ENCODE measurements at regions not wholly inside any gene's neighbourhood (a gene's known extent, or its start where the extent isn't known, plus 50 kb on each side); places are given as distances from the start of the nearest gene placed in this dataset.
A peak's percentile ranks its signal among the peaks of the same experiment; 100 is the strongest.
"Not testable (repeated sequence)": the region's sequence is repeated elsewhere in the genome, so short reads cannot be mapped to it uniquely, and the experiment has no call there.

DNA sequence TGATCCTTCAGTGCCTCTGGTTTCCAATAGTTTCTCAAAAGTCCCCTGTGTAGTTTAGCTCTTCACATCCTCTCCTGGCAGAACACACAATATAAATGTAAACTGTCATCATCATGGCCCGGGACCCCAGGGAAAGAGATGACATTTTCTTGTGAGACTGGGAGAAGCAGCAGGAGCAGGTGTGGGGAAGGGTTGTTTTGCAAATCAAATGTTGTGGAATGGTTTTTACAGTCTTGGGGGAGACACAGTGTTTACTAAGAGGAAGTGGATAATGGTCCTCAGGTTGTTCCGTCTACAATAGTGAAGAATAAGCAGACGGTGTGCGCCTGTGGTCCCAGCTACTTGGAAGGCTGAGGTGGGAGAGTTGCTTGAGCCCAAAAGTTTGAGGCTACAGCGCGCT, 159.1 kb downstream of the SEC23IP start:
- no peak for DNase-seq

- no peak for DNase-seq
These were observed 160.6 kb downstream of the SEC23IP start for GRCh38 chr10:120052964-120053702.

GRCh38 chr10:120059790-120060189, 167.3 kb downstream of the SEC23IP start:
- DNase-seq = not testable (repeated sequence)

- no peak for DNase-seq
These were observed 174.9 kb downstream of the SEC23IP start for GRCh38 chr10:120067427-120067826.

DNA sequence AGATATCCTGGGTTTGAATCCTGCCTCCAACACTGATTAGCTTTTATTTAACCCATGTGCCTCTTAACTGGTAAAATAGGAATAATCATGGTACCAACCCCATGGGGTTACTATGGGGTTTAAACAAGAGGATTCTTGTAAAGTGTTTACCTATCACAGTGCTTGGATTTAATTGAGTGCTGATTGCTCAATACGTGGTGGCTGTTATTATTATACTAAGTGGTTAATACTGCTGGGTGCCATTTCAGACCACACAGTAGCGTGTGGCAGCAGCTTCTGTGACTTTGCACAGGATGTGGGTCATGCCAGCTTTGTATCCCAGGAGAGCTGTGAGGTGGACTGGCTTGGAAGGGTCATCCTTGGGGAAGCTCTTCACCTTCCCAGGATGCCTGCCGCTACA, 177.2 kb downstream of the SEC23IP start:
- no peak for DNase-seq

DNA sequence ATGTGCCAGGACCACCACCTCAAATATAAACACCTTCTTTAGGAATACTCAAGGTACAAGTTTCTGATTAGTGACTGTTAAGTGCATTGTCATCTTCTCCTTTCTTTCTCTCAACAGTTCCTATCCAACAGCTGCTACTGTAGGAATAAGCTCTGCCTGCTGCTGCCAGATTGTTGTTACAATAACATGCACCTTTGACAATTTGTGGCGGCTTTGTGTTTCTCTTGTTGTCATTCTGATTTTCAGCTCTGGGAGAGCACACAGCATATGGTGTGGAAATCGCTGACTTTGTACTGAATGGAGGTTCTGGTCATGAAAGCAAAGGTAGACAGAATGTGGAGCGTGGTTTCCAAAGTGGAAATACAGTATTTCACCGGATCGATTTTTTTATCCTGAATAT, 182.8 kb downstream of the SEC23IP start:
- DNase-seq = peak; percentile 55

GRCh38 chr10:120076996-120077706, 184.6 kb downstream of the SEC23IP start:
- no peak for DNase-seq

- no peak for DNase-seq
These were observed 185.4 kb downstream of the SEC23IP start for GRCh38 chr10:120077707-120078492.

DNA sequence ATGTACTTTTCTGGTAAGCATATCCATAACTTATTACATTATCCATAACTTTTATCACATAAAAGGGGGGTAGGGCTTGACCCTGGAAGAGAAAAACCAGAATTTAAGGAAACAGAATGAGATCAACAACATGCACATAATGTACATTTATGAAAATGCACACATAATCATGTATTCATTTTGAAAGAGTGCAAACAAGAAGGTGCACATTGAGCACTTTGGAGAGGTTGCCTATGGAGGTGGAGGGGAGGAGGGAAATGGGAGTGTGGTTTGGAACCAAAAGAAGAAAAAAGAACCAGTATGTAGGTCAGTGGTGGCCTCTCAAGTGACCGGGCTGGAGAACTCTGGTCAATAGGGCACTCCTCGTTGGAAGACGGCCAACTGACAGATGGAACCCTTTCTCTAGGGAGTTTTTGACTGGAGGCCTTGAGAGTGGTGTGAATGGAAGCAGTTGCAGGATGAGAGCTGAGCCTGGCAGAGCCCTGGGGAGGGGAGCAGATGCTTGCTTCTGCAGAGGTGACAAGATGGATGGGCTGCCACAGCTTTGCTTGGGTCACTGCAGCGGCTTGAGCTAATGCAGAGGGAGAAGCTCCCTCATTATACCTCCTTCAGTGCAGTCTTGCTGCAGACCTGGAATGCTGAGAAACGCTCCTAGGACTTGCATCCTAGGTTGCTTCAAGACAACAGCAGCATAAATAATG, 192.7 kb downstream of the SEC23IP start:
- DNase-seq = peak; percentile 30

DNA sequence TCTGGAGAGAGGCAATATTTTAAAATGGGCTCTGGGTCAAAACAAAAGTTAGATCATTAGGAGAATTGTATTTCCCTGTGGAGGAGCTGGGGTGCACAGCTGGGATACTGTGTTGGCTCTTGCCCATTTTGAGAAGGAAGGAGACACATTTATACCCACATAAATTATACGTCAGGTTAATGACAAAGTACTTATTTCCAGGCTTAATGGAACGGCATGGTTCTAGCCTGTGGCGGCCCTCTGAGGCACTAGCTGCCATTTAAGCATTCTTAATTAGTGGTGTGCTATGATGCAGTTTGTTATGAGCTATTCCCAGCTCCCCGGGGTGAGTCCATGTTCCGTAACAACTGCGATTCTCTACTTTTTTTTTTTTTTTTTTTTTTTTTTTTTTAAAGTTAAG, 193.5 kb downstream of the SEC23IP start:
- DNase-seq = peak; percentile 42

GRCh38 chr10:120087109-120087508, 194.6 kb downstream of the SEC23IP start:
- DNase-seq = no peak

- no peak for DNase-seq
These were observed 203.3 kb downstream of the SEC23IP start for GRCh38 chr10:120095875-120096274.

DNA sequence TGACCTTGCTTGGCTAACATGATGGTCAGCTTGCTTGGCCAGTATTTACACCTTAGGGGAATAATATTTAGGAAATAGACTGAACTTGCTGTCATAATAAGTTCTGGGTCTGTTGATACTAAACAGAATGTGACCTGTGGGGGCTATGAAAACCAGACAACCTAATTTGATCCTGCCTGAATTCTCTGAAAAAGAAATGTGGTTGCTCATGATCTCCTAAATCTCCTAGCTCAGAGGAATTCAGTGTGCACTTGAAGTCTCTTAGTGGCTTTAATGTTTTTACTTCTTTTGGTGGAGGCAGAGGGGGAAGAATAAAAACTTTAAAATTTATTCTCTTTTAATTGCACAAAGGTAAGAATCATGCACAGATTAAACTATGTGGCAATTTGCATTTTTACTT, 205.2 kb downstream of the SEC23IP start:
- DNase-seq = no peak

GRCh38 chr10:120098232-120098930, 205.9 kb downstream of the SEC23IP start:
- DNase-seq = no peak

- DNase-seq = no peak
These were observed 211.4 kb downstream of the SEC23IP start for GRCh38 chr10:120103738-120104560.

DNA sequence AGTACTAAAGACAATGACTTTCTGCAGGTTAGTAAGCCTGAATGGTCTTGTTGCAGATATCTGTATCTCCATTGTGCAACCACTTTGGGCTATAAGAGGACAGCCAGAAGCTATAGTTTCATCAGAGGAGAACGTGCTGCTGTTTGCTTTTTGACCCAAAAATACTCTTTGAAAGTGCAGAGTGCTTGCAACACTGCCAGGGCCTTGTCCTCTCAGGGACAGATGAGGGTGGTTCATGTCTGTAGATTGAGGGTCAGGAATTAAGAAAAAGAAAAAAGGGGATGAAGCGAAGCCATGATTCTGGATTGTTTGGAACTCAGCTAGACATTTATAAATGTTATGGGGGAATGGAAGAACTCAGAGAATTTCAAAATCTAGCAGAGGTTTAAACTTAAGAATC, 212.5 kb downstream of the SEC23IP start:
- no peak for DNase-seq

- DNase-seq = no peak
These were observed 213.0 kb downstream of the SEC23IP start for GRCh38 chr10:120105492-120105891.

DNA sequence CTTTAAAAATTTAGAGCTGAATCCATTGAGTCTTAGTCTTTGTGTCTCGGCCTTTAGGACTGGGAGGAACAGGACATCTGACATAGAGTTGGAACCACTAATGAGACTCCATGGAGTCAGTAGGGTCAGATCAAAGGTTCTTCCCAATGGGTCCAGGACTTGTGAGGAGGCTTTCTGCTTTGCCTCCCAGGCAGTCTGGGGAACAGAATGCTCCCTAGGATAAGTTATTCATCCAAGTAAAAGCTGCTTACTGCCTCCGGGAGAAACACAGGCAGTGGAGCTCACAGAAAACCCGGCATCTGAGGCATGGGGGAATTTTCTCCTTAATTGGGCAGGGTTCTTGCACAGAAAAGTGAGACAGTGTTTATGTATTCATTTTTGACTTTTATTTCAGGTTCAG, 216.4 kb downstream of the SEC23IP start:
- no peak for DNase-seq

DNA sequence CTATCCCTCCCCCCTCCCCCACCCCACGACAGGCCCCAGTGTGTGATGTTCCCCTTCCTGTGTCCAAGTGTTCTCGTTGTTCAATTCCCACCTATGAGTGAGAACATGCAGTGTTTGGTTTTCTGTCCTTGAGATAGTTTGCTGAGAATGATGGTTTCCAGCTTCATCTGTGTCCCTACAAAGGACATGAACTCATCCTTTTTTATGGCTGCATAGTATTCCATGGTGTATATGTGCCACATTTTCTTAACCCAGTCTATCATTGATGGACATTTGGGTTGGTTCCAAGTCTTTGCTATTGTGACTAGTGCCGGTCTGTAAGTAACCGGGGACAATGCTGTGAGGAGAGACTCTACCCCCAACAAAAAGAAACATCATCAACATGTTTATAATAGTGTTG, 217.2 kb downstream of the SEC23IP start:
- DNase-seq = not testable (repeated sequence)

DNA sequence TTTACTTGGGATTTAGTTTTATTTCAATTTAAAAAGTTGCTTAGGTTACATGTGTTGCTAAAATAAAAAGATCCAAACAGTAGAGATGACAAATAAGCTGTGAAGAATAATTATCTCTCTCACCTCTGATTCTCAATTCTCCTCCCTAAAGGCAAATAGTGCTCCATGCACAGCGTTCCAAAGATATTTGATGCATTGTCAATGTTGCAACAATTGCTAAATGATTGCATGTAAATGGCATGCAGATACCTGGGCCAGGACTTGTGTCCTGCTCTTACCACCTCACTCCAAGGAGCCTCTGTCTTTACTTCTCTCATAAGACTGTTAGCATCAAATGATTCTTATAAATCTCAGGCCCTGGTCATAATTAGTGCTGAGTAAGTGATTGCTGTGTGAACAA, 217.7 kb downstream of the SEC23IP start:
- DNase-seq = no peak

GRCh38 chr10:120111628-120112027, 219.1 kb downstream of the SEC23IP start:
- no peak for DNase-seq

- DNase-seq = no peak
These were observed 220.3 kb downstream of the SEC23IP start for GRCh38 chr10:120112809-120113208.
